Left lung (tissue), 4 donors: ENCODE measurements at regions not wholly inside any gene's neighbourhood (a gene's known extent, or its start where the extent isn't known, plus 50 kb on each side); places are given as distances from the start of the nearest gene placed in this dataset.
"Not testable (repeated sequence)": the region's sequence is repeated elsewhere in the genome, so short reads cannot be mapped to it uniquely, and the experiment has no call there.

Experiments
- ATAC-seq: fragments of 200-7000 bp; cut with Tn5 transposase; one replicate; pipeline ENCODE4 v1.9.1; 2020; ENCODE audit warnings: moderate library complexity
- DNase-seq, 4 donors: peaks; one replicate each; pipeline ENCODE4 v3.0.0-alpha.2; 2013 to 2020
- H3K27ac ChIP-seq, 2 donors: fragments of 200-600 bp; sonication (generic) in 1 of 2; one replicate each; pipeline versions ENCODE4 v1.5.0 to v1.8.0; 2020 to 2021
- H3K27me3 ChIP-seq, 2 donors: fragments of 200-600 bp; sonication (generic) in 1 of 2; one replicate each; pipeline versions ENCODE4 v1.5.0 to v1.8.0; 2020 to 2021
- H3K36me3 ChIP-seq, 2 donors: fragments of 200-600 bp; sonication (generic) in 1 of 2; one replicate each; pipeline versions ENCODE4 v1.5.0 to v1.8.0; 2020 to 2021
- H3K4me1 ChIP-seq, 2 donors: fragments of 200-600 bp; one replicate each; pipeline ENCODE4 v1.8.0; 2021
- H3K4me3 ChIP-seq, 2 donors: fragments of 200-600 bp; sonication (generic) in 1 of 2; one replicate each; pipeline versions ENCODE4 v1.5.0 to v1.8.0; 2020 to 2021; ENCODE audit warnings: mild to moderate bottlenecking in 1 of 2
- H3K9me3 ChIP-seq, 2 donors: fragments of 200-600 bp; sonication (generic) in 1 of 2; one replicate each; pipeline versions ENCODE4 v1.5.0 to v1.8.0; 2020 to 2021
- CTCF ChIP-seq, 2 donors: fragments of 200-600 bp; sonication (generic) in 1 of 2; IDR thresholded peaks; one replicate each; pipeline versions ENCODE4 v1.5.0 to v1.8.0; 2021; ENCODE audit warnings: antibody characterized with exemption in 2 of 2
- intact Hi-C, 2 donors: fragments of 100-400 bp; cut with DNase I; formaldehyde crosslinking; loops; one replicate each; pipeline versions ENCODE4 v1.11.2 to v1.14.2; 2022
- donor health status: DM: no; HTN: yes; CAD: no.
- donor health status: DM: no; HTN: no; CAD: no.

- no peak for TF ChIP-seq CTCF (IDR thresholded peaks at IDR 0.05)
- H3K4me3 ChIP-seq = no peak overlapping the region
- ATAC-seq (no peak), DNase-seq (no peak)
- H3K4me1 ChIP-seq = no peaks in the 10 kb centered on the region
- H3K36me3 ChIP-seq = no peaks in the 10 kb centered on the region
- H3K27me3 ChIP-seq = no peaks in the 10 kb centered on the region
- H3K9me3 ChIP-seq = no peaks in the 10 kb centered on the region
- H3K27ac ChIP-seq = no peak overlapping the region
- intact Hi-C loops = no loop called here
These were observed 59.1 kb upstream of the PSME4 start for GRCh38 chr2:54029721-54030395.

GRCh38 chr2:54025463-54026075, 54.8 kb upstream of the PSME4 start:
- H3K36me3 ChIP-seq, H3K27me3 ChIP-seq, ATAC-seq, H3K27ac ChIP-seq, DNase-seq, H3K4me3 ChIP-seq, H3K4me1 ChIP-seq, intact Hi-C loops: not testable (repeated sequence)
- H3K9me3 ChIP-seq = peaks cover 0 to 13% of the 10 kb centered on the region in 2 donors

- no peak for DNase-seq
These were observed 53.8 kb upstream of the PSME4 start for GRCh38 chr2:54024576-54024975.

GRCh38 chr2:54021702-54022101, 50.9 kb upstream of the PSME4 start:
- no peaks in the 10 kb centered on the region for H3K36me3 ChIP-seq
- H3K9me3 ChIP-seq = peaks cover 0 to 18% of the 10 kb centered on the region in 2 donors
- ATAC-seq (no peak), DNase-seq (no peak)
- H3K27ac ChIP-seq = no peak overlapping the region
- TF ChIP-seq CTCF (IDR thresholded peaks at IDR 0.05) = no peak
- intact Hi-C loops = no loop called here
- no peak overlapping the region for H3K4me3 ChIP-seq
- no peaks in the 10 kb centered on the region for H3K4me1 ChIP-seq
- H3K27me3 ChIP-seq = no peaks in the 10 kb centered on the region

More at GRCh38 chr2:54024576-54024975, 53.8 kb upstream of the PSME4 start:
- peaks cover 0 to 18% of the 10 kb centered on the region in 2 donors for H3K9me3 ChIP-seq
- H3K36me3 ChIP-seq = no peaks in the 10 kb centered on the region
- H3K27ac ChIP-seq = no peak overlapping the region
- intact Hi-C loops = no loop called here
- ATAC-seq = no peak
- no peaks in the 10 kb centered on the region for H3K27me3 ChIP-seq
- H3K4me3 ChIP-seq = no peak overlapping the region
- H3K4me1 ChIP-seq = no peaks in the 10 kb centered on the region
- TF ChIP-seq CTCF (IDR thresholded peaks at IDR 0.05) = no peak

- TF ChIP-seq CTCF (IDR thresholded peaks at IDR 0.05) = no peak
These were observed 50.1 kb upstream of the PSME4 start for GRCh38 chr2:54020793-54021414.

More at GRCh38 chr2:54020793-54021414, 50.1 kb upstream of the PSME4 start:
- ATAC-seq = no peak
- H3K27me3 ChIP-seq = no peaks in the 10 kb centered on the region
- no peaks in the 10 kb centered on the region for H3K4me1 ChIP-seq
- H3K4me3 ChIP-seq = no peak overlapping the region
- H3K27ac ChIP-seq = no peak overlapping the region
- H3K9me3 ChIP-seq = peaks cover 0 to 18% of the 10 kb centered on the region in 2 donors
- no peak for DNase-seq
- no peaks in the 10 kb centered on the region for H3K36me3 ChIP-seq
- intact Hi-C loops = no loop called here
